ENCODE measurements at regions not wholly inside any gene's neighbourhood (a gene's known extent, or its start where the extent isn't known, plus 50 kb on each side); places are given as distances from the start of the nearest gene placed in this dataset.

- no peak for TF ChIP-seq CTCF (optimal IDR thresholded peaks at IDR 0.05 in 1 of 3, IDR thresholded peaks at IDR 0.05 in 1 of 3, conservative IDR thresholded peaks at IDR 0.05 in 1 of 3; ENCODE audit: extremely low read depth in 1 of 3, insufficient read depth in 2 of 3, low read length in 3 of 3)
- TF ChIP-seq EZH2 (IDR thresholded peaks at IDR 0.05; ENCODE audit: low read length) = no peak
Measured at GRCh38 chr18:45163871-45164270, 451.4 kb upstream of the SLC14A2 start.
